ENCODE measurements at regions not wholly inside any gene's neighbourhood (a gene's known extent, or its start where the extent isn't known, plus 50 kb on each side); places are given as distances from the start of the nearest gene placed in this dataset.

DNA sequence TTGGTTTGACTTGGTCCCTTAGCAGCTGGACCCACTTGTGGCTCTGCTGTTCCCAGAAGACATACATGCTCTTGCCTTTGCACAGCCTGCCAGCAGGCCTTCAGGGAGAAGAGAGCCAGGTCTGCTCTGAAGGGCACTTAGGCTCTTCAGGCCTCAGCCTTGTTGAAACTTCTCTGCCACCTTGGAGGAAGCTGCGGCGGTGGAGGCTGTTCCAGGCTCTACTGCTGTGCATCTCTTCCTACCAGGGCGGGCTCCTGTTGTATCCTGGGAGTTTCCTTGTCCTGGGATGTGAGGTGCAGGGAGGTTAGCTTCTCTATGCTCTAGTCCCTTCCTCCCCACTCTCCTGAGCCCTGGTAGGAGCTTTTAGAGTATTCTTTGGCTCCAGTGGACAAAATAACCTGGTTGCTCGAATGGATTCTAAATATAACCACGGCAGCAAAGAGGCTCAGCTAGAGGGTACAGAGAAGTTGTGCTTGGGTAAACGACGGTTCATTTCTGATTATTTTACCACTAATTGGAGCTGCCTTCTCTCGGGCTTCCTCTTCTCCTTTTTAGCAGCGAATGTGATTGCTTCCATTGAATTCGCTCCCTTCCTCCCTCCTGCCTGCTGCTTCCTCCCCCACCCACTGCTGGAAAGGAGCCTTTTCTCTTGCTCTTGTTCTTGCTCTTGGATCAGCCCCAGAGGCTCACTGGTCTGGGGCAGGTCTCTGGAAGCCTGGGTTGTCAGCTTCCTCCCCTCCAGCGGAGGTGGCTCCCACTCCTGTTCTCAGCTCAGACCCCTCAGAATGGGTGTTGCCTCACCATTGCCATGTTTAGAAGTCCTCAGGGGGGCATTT, 126.6 kb upstream of the CACNA1E start:
- Histone ChIP-seq H3K9me3 (no peaks in the 10 kb centered on the region), H3K36me3 (no peaks in the 10 kb centered on the region), H3K27ac (no peak overlapping the region), H3K4me3 (no peak overlapping the region), H3K4me1 (ENCODE audit: control insufficient read depth in 1 of 2, low read depth in 2 of 2) (no peaks in the 10 kb centered on the region), H3K27me3 (replicated peaks; ENCODE audit: insufficient read depth) (no peaks in the 10 kb centered on the region)
- TF ChIP-seq, protein P1, sequence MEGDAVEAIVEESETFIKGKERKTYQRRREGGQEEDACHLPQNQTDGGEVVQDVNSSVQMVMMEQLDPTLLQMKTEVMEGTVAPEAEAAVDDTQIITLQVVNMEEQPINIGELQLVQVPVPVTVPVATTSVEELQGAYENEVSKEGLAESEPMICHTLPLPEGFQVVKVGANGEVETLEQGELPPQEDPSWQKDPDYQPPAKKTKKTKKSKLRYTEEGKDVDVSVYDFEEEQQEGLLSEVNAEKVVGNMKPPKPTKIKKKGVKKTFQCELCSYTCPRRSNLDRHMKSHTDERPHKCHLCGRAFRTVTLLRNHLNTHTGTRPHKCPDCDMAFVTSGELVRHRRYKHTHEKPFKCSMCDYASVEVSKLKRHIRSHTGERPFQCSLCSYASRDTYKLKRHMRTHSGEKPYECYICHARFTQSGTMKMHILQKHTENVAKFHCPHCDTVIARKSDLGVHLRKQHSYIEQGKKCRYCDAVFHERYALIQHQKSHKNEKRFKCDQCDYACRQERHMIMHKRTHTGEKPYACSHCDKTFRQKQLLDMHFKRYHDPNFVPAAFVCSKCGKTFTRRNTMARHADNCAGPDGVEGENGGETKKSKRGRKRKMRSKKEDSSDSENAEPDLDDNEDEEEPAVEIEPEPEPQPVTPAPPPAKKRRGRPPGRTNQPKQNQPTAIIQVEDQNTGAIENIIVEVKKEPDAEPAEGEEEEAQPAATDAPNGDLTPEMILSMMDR (IDR thresholded peaks at IDR 0.05): no peak
- no peak for DNase-seq (ENCODE audit: low spot score)
- no peak for ATAC-seq (ENCODE audit: insufficient number of reproducible peaks, low FRiP score, low read depth)

DNA sequence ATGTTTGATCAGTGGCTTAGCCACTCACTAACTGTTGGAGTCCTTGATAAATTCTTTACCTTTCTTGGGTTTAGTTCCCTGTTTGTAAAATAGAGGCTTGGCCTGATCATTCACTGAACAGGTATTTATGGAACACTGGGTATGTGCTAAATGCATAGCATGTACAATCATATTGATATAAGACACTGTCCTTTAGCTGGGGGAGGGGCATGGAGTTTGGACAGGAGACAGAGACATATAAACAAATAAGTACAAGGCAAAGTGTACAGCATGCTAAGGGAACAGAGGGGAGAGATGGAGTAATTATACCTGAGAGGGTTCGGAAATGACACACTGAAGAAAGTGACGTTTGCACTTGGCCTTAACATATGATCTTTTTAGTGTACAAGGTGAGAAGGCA, 124.3 kb upstream of the CACNA1E start:
- Histone ChIP-seq H3K36me3 (no peaks in the 10 kb centered on the region), H3K4me1 (ENCODE audit: control insufficient read depth in 1 of 2, low read depth in 2 of 2) (no peaks in the 10 kb centered on the region), H3K27ac (no peak overlapping the region), H3K9me3 (no peaks in the 10 kb centered on the region), H3K4me3 (no peak overlapping the region), H3K27me3 (replicated peaks; ENCODE audit: insufficient read depth) (no peaks in the 10 kb centered on the region)
- ATAC-seq (ENCODE audit: insufficient number of reproducible peaks, low FRiP score, low read depth): no peak
- no peak for DNase-seq (ENCODE audit: low spot score)
- TF ChIP-seq, protein P1 (IDR thresholded peaks at IDR 0.05): no peak

DNA sequence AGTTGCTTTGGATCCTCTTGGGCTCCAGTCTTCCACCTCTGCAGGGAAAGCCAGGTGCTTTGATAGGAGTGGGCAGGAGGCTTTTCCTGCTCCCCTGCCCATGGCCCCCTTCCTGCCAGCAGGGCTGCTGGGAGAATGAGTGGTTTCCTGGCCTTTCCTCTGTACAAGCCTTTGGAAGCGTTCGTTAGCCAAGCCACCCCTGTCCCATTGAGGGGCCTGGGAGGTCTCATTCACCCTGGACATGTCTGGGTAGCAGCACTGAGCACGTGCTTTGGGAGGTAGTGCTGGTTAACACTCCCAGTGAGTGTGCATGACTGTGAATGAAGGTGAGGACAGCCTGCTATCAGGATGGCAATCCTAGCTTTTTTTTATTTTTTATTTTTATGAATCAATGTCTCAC, 118.5 kb upstream of the CACNA1E start:
- Histone ChIP-seq H3K4me1 (ENCODE audit: control insufficient read depth in 1 of 2, low read depth in 2 of 2) (no peaks in the 10 kb centered on the region), H3K9me3 (no peaks in the 10 kb centered on the region), H3K27me3 (replicated peaks; ENCODE audit: insufficient read depth) (no peaks in the 10 kb centered on the region), H3K4me3 (no peak overlapping the region), H3K36me3 (no peaks in the 10 kb centered on the region), H3K27ac (no peak overlapping the region)
- DNase-seq (ENCODE audit: low spot score) (no peak), ATAC-seq (ENCODE audit: insufficient number of reproducible peaks, low FRiP score, low read depth) (no peak)
- TF ChIP-seq, protein P1 (IDR thresholded peaks at IDR 0.05): no peak

DNA sequence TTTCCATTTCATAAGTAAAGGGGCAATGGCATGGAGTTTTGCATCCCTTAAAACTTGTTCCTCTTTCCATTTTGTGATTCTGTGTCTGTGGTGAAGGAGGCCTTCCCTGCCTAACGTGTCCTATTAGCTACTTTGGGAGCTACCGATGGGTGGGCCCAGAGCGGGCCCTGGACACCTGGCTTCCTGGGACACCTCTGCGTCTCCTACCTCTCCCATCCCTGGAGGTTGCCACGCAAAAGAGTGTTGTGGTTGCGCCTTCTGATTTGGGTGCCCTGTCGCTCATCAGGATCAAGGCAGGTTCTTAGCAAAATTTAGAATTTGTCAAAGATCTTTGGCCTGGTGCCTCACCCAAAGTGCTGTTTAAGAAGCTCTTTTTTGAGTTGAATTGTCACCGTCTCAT, 116.4 kb upstream of the CACNA1E start:
- Histone ChIP-seq H3K27me3 (replicated peaks; ENCODE audit: insufficient read depth) (no peaks in the 10 kb centered on the region), H3K27ac (no peak overlapping the region), H3K36me3 (no peaks in the 10 kb centered on the region), H3K4me3 (no peak overlapping the region), H3K4me1 (ENCODE audit: control insufficient read depth in 1 of 2, low read depth in 2 of 2) (no peaks in the 10 kb centered on the region), H3K9me3 (peaks cover 3% of the 10 kb centered on the region)
- DNase-seq (ENCODE audit: low spot score) (no peak), ATAC-seq (ENCODE audit: insufficient number of reproducible peaks, low FRiP score, low read depth) (no peak)
- TF ChIP-seq, protein P1 (IDR thresholded peaks at IDR 0.05): no peak

DNA sequence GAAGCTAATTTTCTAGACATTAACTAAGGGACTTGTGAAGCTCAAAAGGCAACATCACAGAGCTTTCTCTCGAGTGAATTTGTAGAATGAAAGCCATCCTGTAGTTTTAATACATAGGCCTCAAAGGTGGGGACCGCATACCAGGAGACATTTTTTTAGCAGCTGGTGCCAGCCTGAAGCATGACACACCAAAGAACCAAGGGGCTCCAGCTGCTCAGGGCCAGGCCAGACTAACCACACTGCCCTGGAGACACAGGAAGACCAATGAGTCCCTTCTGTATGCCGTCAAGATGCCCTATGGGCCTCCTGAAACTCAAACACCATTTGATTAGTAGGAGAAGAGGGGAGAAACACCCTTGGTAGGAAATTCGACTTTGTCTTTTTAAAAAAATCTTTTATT, 113.9 kb upstream of the CACNA1E start:
- ATAC-seq (ENCODE audit: insufficient number of reproducible peaks, low FRiP score, low read depth): no peak
- no peaks in the 10 kb centered on the region for H3K27me3 ChIP-seq (replicated peaks; ENCODE audit: insufficient read depth)
- no peak for DNase-seq (ENCODE audit: low spot score)

More for the DNA sequence above, 113.9 kb upstream of the CACNA1E start:
- TF ChIP-seq, protein P1 (IDR thresholded peaks at IDR 0.05): no peak
- H3K4me3 ChIP-seq: no peak overlapping the region
- no peaks in the 10 kb centered on the region for H3K36me3 ChIP-seq
- H3K4me1 ChIP-seq (ENCODE audit: control insufficient read depth in 1 of 2, low read depth in 2 of 2): no peaks in the 10 kb centered on the region
- H3K9me3 ChIP-seq: peaks cover 4% of the 10 kb centered on the region
- no peak overlapping the region for H3K27ac ChIP-seq

All from thoracic aorta (tissue), 2 donors.